ENCODE measurements at regions not wholly inside any gene's neighbourhood (a gene's known extent, or its start where the extent isn't known, plus 50 kb on each side); places are given as distances from the start of the nearest gene placed in this dataset.

GRCh38 chr16:59655031-59655430, 920.9 kb upstream of the GOT2 start:
- TF ChIP-seq POLR2A (IDR thresholded peaks at IDR 0.05) (no peak), POLR2AphosphoS5 (IDR thresholded peaks at IDR 0.05) (no peak), CTCF (IDR thresholded peaks at IDR 0.05) (no peak)
- H3K9me3 ChIP-seq = no peaks in the 10 kb centered on the region
- H3K4me1 ChIP-seq (replicated peaks) = no peaks in the 10 kb centered on the region
- WGBS = 28% methylated on average over 2 of the region's 2 CpGs
- intact Hi-C loops (cut with DNase I) = no loop called here
- DNase-seq (ENCODE audit: low spot score) = no peak
- H3K4me3 ChIP-seq = no peak overlapping the region
- no peak overlapping the region for H3K27ac ChIP-seq
- no peaks in the 10 kb centered on the region for H3K36me3 ChIP-seq
- no peaks in the 10 kb centered on the region for H3K27me3 ChIP-seq (replicated peaks; ENCODE audit: insufficient read depth)

GRCh38 chr16:59654455-59654854, 920.3 kb upstream of the GOT2 start:
- DNase-seq (ENCODE audit: low spot score) = no peak
- WGBS = 13% methylated on average over 1 of the region's 1 CpG
- Histone ChIP-seq H3K27ac (no peak overlapping the region), H3K27me3 (replicated peaks; ENCODE audit: insufficient read depth) (no peaks in the 10 kb centered on the region), H3K4me1 (replicated peaks) (no peaks in the 10 kb centered on the region), H3K4me3 (no peak overlapping the region), H3K9me3 (no peaks in the 10 kb centered on the region), H3K36me3 (no peaks in the 10 kb centered on the region)
- intact Hi-C loops (cut with DNase I) = loop anchor here (5.0 kb wide), 1 partner anchor 233 kb away; no protein-coding TSS in a partner anchor
- no peak for TF ChIP-seq POLR2A (IDR thresholded peaks at IDR 0.05)
- no peak for TF ChIP-seq CTCF (IDR thresholded peaks at IDR 0.05)
- TF ChIP-seq POLR2AphosphoS5 (IDR thresholded peaks at IDR 0.05) = no peak

- no peak for TF ChIP-seq CTCF (IDR thresholded peaks at IDR 0.05)
- TF ChIP-seq POLR2A (IDR thresholded peaks at IDR 0.05) = no peak
- no peak for TF ChIP-seq POLR2AphosphoS5 (IDR thresholded peaks at IDR 0.05)
- intact Hi-C loops (cut with DNase I) = loop anchor here (5.0 kb wide), 1 partner anchor 236 kb away; no protein-coding TSS in a partner anchor
- Histone ChIP-seq H3K27me3 (replicated peaks; ENCODE audit: insufficient read depth) (no peaks in the 10 kb centered on the region), H3K4me3 (no peak overlapping the region), H3K4me1 (replicated peaks) (no peaks in the 10 kb centered on the region), H3K36me3 (no peaks in the 10 kb centered on the region), H3K27ac (no peak overlapping the region), H3K9me3 (no peaks in the 10 kb centered on the region)
- DNase-seq (ENCODE audit: low spot score) = no peak
- 63% methylated on average over 1 of the region's 1 CpG for WGBS
Measured at GRCh38 chr16:59651662-59652061, 917.5 kb upstream of the GOT2 start.

- Histone ChIP-seq H3K4me3 (no peak overlapping the region), H3K4me1 (replicated peaks) (no peaks in the 10 kb centered on the region), H3K27ac (no peak overlapping the region), H3K36me3 (no peaks in the 10 kb centered on the region), H3K27me3 (replicated peaks; ENCODE audit: insufficient read depth) (no peaks in the 10 kb centered on the region), H3K9me3 (no peaks in the 10 kb centered on the region)
- no peak for TF ChIP-seq CTCF (IDR thresholded peaks at IDR 0.05)
- TF ChIP-seq POLR2AphosphoS5 (IDR thresholded peaks at IDR 0.05) = no peak
- TF ChIP-seq POLR2A (IDR thresholded peaks at IDR 0.05) = no peak
- no peak for DNase-seq (ENCODE audit: low spot score)
- intact Hi-C loops (cut with DNase I) = no loop called here
Measured at GRCh38 chr16:59645194-59645593, 911.1 kb upstream of the GOT2 start.

GRCh38 chr16:59635674-59636073, 901.6 kb upstream of the GOT2 start:
- intact Hi-C loops (cut with DNase I) = no loop called here
- Histone ChIP-seq H3K27me3 (replicated peaks; ENCODE audit: insufficient read depth) (no peaks in the 10 kb centered on the region), H3K36me3 (no peaks in the 10 kb centered on the region), H3K9me3 (no peaks in the 10 kb centered on the region), H3K4me1 (replicated peaks) (no peaks in the 10 kb centered on the region), H3K4me3 (no peak overlapping the region), H3K27ac (no peak overlapping the region)
- no peak for DNase-seq (ENCODE audit: low spot score)
- TF ChIP-seq CTCF (IDR thresholded peaks at IDR 0.05) = no peak
- TF ChIP-seq POLR2A (IDR thresholded peaks at IDR 0.05) = no peak
- TF ChIP-seq POLR2AphosphoS5 (IDR thresholded peaks at IDR 0.05) = no peak

All from prostate gland (tissue), 2 donors.